GM12875 (cell line): ENCODE measurements at regions not wholly inside any gene's neighbourhood (a gene's known extent, or its start where the extent isn't known, plus 50 kb on each side); places are given as distances from the start of the nearest gene placed in this dataset.

ENCODE experiments used
- H3K4me3 ChIP-seq: one replicate; pipeline ENCODE4 v1.5.1; 2011; ENCODE audit warnings: low read depth, low read length, control low read depth
- CTCF ChIP-seq: IDR thresholded peaks from 2 replicates; pipeline ENCODE4 v1.5.1; 2011; ENCODE audit warnings: low read depth, mild to moderate bottlenecking, control low read depth, inconsistent platforms, low read length, moderate library complexity, borderline replicate concordance; ENCODE audit not compliant: insufficient read depth

DNA sequence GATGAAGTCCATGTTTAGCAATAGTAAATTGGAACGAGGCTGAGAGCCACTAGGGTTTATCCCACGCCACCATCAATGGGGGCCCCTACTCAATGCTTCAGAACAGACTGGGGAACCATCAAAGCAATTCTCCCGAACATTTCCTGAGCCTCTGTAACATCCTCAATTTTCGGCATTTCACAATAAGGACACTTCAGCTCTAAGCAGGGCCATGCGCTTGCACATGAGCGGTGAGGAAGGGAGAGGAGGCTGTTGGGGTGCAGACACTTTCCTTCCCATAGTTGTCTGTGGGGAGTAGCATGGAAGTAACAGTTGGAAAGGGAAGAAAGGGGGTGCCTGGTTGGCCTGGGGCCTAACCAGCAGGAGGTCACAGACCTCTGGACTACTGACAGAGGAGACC lies 129.9 kb upstream of the PRMT8 start:
- H3K4me3 ChIP-seq = no peak overlapping the region
- TF ChIP-seq CTCF = no peak

GRCh38 chr12:3362737-3363136 lies 128.3 kb upstream of the PRMT8 start:
- H3K4me3 ChIP-seq = no peak overlapping the region
- TF ChIP-seq CTCF = no peak

DNA sequence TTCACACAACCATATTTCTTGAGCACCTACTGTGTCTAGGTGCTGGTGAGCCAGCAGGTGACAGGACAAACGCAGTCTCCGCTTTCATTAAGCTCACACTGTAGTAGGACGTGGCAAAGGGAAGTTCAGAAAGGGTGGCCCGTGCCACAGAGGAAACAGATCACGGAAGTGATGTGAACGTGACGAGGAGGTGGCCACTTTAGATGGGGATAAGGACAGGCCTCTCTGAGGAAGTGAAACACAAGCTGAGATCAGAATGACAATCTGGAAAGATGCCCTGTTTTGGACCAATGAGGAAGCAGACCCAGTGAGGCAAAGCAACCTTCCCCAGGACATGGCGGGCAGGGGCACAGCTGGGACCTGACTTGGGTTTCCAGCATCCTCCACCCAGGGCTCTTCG lies 127.4 kb upstream of the PRMT8 start:
- no peak for TF ChIP-seq CTCF
- no peak overlapping the region for H3K4me3 ChIP-seq

GRCh38 chr12:3364226-3364625 lies 126.8 kb upstream of the PRMT8 start:
- TF ChIP-seq CTCF = no peak

DNA sequence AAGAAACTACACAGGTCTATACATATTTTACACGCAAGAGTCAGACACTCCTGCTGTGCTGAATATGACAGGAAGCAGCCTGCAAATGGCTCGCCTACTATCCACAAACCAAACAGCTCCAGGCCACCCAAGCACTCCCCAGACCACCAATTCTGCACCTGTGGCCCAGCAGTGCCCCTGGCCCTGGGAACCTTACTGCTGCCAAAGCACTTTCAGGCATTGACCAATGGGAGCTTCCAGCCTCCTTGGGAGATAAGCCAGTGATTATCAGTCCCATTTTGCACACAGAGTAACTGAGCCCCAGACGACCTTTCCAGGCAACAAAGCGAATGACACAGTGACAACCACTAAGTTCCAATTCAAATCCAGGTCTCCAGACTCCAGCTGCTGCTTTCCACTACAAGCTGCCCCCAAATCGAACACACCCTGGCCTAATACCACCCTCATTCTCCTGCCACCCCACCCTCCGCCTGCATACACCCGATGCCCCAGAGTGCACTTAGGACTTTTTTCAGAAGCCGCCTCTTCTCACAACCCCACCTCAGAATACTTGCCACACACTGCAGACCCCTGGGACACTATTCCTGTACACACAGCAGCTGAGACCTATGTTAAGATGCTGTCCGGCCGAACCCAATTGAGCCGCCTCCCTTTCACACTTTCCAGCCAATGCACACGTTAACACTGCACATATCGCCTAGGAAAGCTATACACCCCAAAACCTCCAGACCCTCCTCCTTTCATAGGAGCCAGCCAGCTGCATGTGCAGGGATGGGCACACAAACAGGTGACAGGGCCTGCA lies 126.1 kb upstream of the PRMT8 start:
- H3K4me3 ChIP-seq = no peak overlapping the region
- no peak for TF ChIP-seq CTCF

More at GRCh38 chr12:3364226-3364625, 126.8 kb upstream of the PRMT8 start:
- no peak overlapping the region for H3K4me3 ChIP-seq

DNA sequence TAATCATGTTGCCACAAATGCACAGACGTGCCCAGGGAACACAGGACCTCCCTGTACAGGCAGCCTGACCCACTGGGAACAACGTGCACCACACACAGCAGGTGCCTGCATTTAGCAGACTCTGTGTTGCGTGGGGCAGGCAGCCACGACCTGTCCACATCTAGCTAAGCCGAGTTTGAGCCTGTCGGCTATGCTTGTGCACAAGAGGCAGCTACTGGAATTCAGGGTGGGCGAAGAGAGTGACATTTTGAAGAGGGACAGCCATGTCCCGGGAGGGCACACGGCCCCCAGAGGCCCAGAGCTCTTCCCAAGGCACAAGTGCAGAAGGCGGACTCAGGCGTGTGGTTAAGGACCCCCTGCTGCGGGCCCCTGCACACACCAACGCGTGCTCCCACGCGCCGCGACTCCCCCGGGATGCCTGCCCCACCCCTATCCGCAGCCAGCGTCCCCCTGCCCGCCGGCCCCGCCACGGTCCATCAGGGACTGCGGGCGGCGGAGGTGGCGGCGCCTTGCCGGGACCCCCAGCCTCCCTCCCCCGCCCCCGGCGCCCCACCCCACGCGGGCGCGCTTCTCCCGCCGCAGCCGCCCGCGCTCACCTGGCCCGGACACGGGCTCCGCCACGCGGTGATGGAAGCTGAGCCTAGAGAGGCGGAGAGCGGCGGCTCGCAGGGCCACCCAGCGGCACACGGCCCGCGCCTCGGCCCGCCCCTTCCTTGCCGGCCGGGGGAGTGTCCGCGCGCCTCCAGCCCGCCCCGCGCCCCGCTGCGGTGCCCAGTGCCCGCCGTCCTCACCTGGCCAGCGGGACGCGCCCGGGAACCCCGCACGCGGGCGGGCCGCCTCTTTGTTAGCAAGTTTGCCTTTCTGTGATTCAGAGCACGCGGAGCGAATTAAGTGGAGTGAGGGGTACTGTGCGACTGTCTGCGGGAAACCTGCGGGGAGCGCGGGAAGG lies 125.3 kb upstream of the PRMT8 start:
- no peak for TF ChIP-seq CTCF

More for the DNA sequence above, 125.3 kb upstream of the PRMT8 start:
- no peak overlapping the region for H3K4me3 ChIP-seq
